NT2/D1 (cell line): ENCODE measurements at regions not wholly inside any gene's neighbourhood (a gene's known extent, or its start where the extent isn't known, plus 50 kb on each side); places are given as distances from the start of the nearest gene placed in this dataset.

Experiments used
- DNase-seq: peaks from one replicate; pipeline ENCODE4 v3.0.0-alpha.2; 2011; ENCODE audit warnings: low read depth, low spot score
- H3K27me3 ChIP-seq: 2 replicates; pipeline ENCODE4 v1.6.0; 2011; ENCODE audit warnings: mild to moderate bottlenecking; ENCODE audit not compliant: insufficient read length, insufficient read depth
- H3K36me3 ChIP-seq: 2 replicates; pipeline ENCODE4 v1.6.1; 2011; ENCODE audit warnings: mild to moderate bottlenecking, low read length, mixed read lengths; ENCODE audit not compliant: insufficient read depth, insufficient read length
- H3K4me1 ChIP-seq: 2 replicates; pipeline ENCODE4 v1.5.1; 2011; ENCODE audit not compliant: insufficient read depth, insufficient read length
- H3K4me3 ChIP-seq: 2 replicates; pipeline ENCODE4 v1.5.1; 2011; ENCODE audit warnings: low read depth; ENCODE audit not compliant: insufficient read length
- H3K9ac ChIP-seq: 2 replicates; pipeline ENCODE4 v1.6.0; 2011; ENCODE audit warnings: low read depth; ENCODE audit not compliant: insufficient read length
- H3K9me3 ChIP-seq: 2 replicates; pipeline ENCODE4 v1.5.1; 2011; ENCODE audit warnings: mild to moderate bottlenecking, low read length; ENCODE audit not compliant: insufficient read depth
- SUZ12 ChIP-seq: IDR thresholded peaks from 2 replicates; pipeline ENCODE4 v1.6.1; 2011; ENCODE audit not compliant: insufficient read length, insufficient read depth; ENCODE audit errors: extremely low read depth
- YY1 ChIP-seq: IDR thresholded peaks from 2 replicates; pipeline ENCODE4 v1.6.1; 2011; ENCODE audit not compliant: insufficient read length, insufficient read depth
- ZNF274 ChIP-seq: IDR thresholded peaks from 2 replicates; pipeline ENCODE4 v1.6.1; 2011; ENCODE audit warnings: mild to moderate bottlenecking, low read depth, low read length

GRCh38 chr2:176642074-176642473, 372.8 kb downstream of the MTX2 start:
- H3K27me3 ChIP-seq: peaks cover 39% of the 10 kb centered on the region

DNA sequence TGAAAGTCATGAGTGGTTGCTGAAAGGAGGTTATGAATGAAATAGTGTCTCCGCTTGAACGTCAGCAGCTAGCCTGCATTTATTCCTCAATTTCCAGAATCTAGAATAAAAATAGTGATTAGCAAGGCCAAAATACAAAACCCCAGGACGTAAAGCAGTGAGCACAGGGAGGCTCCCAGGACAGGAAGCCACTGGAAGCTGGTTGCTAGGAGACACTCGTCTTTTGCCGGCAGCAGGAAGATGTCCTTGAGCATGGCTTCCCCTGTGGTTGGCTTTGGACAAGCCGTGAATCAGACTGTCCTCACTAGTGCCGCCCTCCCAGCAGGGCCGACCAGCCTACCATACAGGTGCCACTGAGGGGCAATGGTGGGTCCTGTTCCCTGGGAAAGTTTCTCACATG, 374.4 kb downstream of the MTX2 start:
- TF ChIP-seq SUZ12 (no peak), ZNF274 (no peak), YY1 (no peak)
- Histone ChIP-seq H3K9ac (no peak overlapping the region), H3K4me3 (no peak overlapping the region), H3K27me3 (peaks cover 24% of the 10 kb centered on the region), H3K36me3 (no peaks in the 10 kb centered on the region), H3K9me3 (no peaks in the 10 kb centered on the region), H3K4me1 (no peaks in the 10 kb centered on the region)
- no peak for DNase-seq

More at GRCh38 chr2:176642074-176642473, 372.8 kb downstream of the MTX2 start:
- no peaks in the 10 kb centered on the region for H3K36me3 ChIP-seq
- no peak overlapping the region for H3K9ac ChIP-seq
- no peak overlapping the region for H3K4me3 ChIP-seq
- DNase-seq: no peak
- TF ChIP-seq SUZ12: no peak
- TF ChIP-seq YY1: no peak
- TF ChIP-seq ZNF274: no peak
- no peaks in the 10 kb centered on the region for H3K9me3 ChIP-seq
- no peaks in the 10 kb centered on the region for H3K4me1 ChIP-seq

DNA sequence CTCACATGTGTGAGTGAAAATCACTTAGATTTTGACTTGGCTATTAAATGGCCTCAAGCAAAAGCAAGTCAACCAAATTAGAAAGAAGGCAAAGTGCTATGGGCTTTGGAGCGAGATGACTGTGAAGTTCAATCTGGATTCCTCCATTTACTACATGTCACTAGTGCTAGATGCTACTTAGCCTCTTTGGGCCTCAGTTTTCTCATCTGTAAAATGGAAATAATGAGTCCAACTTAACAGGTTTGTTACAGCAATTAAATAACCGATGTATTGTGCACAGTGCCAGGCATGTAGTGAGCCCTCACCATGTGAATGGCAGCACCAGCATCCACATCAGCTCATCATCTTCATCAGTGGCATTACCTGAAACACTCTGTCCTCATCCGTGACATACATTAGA, 376.3 kb downstream of the MTX2 start:
- Histone ChIP-seq H3K9ac (no peak overlapping the region), H3K4me3 (no peak overlapping the region), H3K27me3 (peaks cover 6% of the 10 kb centered on the region), H3K4me1 (no peaks in the 10 kb centered on the region), H3K36me3 (no peaks in the 10 kb centered on the region), H3K9me3 (no peaks in the 10 kb centered on the region)
- no peak for DNase-seq
- TF ChIP-seq YY1: no peak
- no peak for TF ChIP-seq ZNF274
- no peak for TF ChIP-seq SUZ12

GRCh38 chr2:176646033-176646615, 376.9 kb downstream of the MTX2 start:
- H3K4me3 ChIP-seq: no peak overlapping the region
- no peaks in the 10 kb centered on the region for H3K36me3 ChIP-seq
- no peak for DNase-seq
- H3K9me3 ChIP-seq: no peaks in the 10 kb centered on the region
- no peak overlapping the region for H3K9ac ChIP-seq
- no peaks in the 10 kb centered on the region for H3K4me1 ChIP-seq
- TF ChIP-seq YY1 (no peak), SUZ12 (no peak), ZNF274 (no peak)
- no peaks in the 10 kb centered on the region for H3K27me3 ChIP-seq

GRCh38 chr2:176647325-176648165, 378.3 kb downstream of the MTX2 start:
- Histone ChIP-seq H3K36me3 (no peaks in the 10 kb centered on the region), H3K27me3 (no peaks in the 10 kb centered on the region)
- TF ChIP-seq ZNF274: no peak
- no peak for TF ChIP-seq YY1
- no peak for TF ChIP-seq SUZ12

DNA sequence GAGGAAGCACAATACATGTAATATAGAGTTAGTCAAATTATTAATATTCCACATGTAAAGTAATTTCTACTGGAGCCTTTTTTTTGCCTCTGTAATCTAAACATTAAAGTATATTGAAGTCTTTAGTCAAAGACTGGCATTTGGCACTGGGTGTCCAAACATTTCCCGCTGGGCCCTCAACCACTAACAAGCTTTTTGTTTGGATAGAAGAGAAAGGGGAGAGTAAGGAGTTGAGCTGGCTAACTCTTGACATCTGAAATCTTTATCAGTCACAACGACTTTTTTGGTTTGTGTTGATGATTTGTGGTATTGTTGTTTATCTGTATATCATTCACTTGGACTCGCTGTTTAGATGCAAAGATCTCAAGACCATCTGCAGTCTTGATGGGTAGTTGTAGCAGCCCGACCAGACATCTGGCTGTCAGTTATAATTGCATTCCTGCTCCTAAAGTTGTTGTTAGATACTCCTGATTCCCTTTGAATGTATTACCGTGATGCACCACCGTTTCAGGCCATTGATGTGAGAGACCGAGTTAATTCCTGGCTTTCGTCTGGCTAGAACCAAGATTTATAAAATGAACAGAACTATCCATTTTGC, 379.6 kb downstream of the MTX2 start:
- no peak for DNase-seq
- Histone ChIP-seq H3K27me3 (no peaks in the 10 kb centered on the region), H3K9me3 (no peaks in the 10 kb centered on the region), H3K4me3 (no peak overlapping the region), H3K4me1 (no peaks in the 10 kb centered on the region), H3K36me3 (no peaks in the 10 kb centered on the region), H3K9ac (no peak overlapping the region)
- TF ChIP-seq SUZ12: no peak
- no peak for TF ChIP-seq ZNF274
- TF ChIP-seq YY1: no peak

More at GRCh38 chr2:176647325-176648165, 378.3 kb downstream of the MTX2 start:
- Histone ChIP-seq H3K9ac (no peak overlapping the region), H3K4me1 (no peaks in the 10 kb centered on the region), H3K9me3 (no peaks in the 10 kb centered on the region), H3K4me3 (no peak overlapping the region)
- DNase-seq: no peak

DNA sequence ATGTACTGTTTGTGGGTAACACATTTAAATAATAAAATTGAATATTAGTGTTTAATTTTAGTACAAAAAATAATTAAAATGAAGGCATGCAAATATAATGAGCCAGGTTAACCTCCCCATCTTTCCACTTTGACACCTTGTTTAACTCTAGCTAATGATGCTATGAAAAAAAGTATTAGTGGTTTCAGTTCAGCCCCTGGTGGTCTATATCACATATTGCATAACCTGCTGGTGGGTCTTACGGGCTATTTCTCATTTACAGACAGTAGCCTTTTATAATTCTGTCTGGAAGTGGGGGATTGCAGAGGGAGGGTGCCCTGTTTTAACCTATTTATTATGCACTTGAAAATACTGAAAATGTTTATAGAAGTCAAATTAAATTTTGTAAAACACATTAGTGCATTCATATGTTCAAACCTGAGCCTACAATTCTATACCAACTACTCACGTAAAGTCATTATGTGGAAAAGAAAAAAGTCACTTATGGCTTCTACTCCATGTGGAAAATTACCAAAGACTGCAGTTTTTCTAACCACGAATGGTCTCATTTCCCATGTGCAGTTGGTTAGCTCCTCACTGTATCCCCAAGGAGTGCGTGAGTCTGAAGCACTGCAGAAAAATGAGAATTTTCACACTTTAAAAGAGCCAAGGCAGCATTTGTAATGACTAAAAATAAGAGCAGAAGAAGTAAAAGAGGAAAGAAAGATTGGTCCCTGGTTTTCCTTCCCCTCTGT, 381.0 kb downstream of the MTX2 start:
- no peaks in the 10 kb centered on the region for H3K27me3 ChIP-seq
- no peaks in the 10 kb centered on the region for H3K4me1 ChIP-seq
- no peaks in the 10 kb centered on the region for H3K36me3 ChIP-seq
- no peaks in the 10 kb centered on the region for H3K9me3 ChIP-seq
- H3K4me3 ChIP-seq: no peak overlapping the region
- TF ChIP-seq ZNF274 (no peak), SUZ12 (no peak), YY1 (no peak)
- DNase-seq: no peak
- no peak overlapping the region for H3K9ac ChIP-seq
